ENCODE measurements at regions not wholly inside any gene's neighbourhood (a gene's known extent, or its start where the extent isn't known, plus 50 kb on each side); places are given as distances from the start of the nearest gene placed in this dataset.

DNA sequence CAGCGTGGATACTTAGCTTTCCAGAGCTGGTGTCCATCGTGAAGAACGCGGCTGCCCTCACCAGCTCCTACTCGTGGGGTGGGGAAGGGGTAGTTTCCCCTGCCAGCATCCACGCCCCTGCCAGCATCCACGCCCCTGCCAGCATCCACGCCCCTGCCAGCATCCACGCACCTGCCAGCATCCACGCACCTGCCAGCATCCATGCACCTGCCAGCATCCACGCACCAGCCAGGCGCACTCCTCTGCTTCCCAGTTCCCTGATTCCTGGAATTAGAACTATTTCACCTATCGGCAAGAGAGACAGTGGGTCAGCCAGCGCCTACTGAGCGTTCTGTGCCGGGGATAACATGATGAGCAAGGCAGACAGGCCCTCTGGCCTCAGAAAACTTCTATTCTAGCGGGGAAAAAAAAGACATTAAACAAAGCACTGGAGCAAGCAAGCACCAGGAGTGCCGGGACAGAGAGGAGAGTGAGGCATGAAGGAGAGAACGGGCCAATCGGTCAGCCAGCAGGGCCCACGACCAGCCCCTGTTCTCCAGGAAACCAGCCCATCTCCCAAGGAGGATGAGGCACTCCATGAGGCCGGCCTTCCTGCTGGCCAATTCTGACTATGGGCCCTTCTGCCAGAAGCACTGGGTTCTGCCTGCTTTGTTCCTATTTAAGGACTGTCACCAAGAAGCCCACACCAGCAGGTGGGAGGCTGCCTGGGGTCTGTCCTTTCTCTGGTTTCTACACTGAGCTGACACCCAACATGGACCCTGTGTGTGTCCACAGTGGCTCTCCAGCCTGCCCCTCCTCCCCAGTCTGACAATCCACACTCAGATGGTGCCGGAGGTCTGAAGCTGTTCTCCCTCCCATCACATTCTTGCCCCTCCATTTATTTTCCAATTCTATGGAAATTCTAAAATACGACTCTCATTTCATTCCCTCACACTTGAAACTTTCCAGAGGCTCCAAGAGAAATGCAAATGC lies 78.4 kb upstream of the SALL3 start:
- no peak for TF ChIP-seq EP300 (IDR thresholded peaks at IDR 0.05; ENCODE audit: low read depth)
- no peak for TF ChIP-seq CTCF (IDR thresholded peaks at IDR 0.05)
- no peak for TF ChIP-seq POLR2A (IDR thresholded peaks at IDR 0.05)
- TF ChIP-seq POLR2AphosphoS5 (IDR thresholded peaks at IDR 0.05), result no peak
- Histone ChIP-seq H3K4me3 (no peak overlapping the region), H3K9me3 (no peaks in the 10 kb centered on the region), H3K27me3 (no peaks in the 10 kb centered on the region), H3K27ac (no peak overlapping the region), H3K36me3 (no peaks in the 10 kb centered on the region), H3K4me1 (no peaks in the 10 kb centered on the region)
- no peak for DNase-seq
- intact Hi-C loops (cut with DNase I; ENCODE audit: low total_unique reads), result no loop called here
- 69 to 75% methylated on average over 8 to 24 of the region's 24 CpGs for WGBS, 2 donors (ENCODE audit: low coverage in 1 of 2)
- in situ Hi-C loops (cut with MboI; ENCODE audit: low pct_ligation_motif_present in 1 of 4, low pct_unique_long_range_greater_than_20kb in 1 of 4, low sequenced_read_pairs in 3 of 4), result loop anchor here in 1 of 4 donors (25.0 kb wide), 1 partner anchor 111 kb away; no protein-coding TSS in a partner anchor

- intact Hi-C loops (cut with DNase I; ENCODE audit: low total_unique reads) (no loop called here), in situ Hi-C loops (cut with MboI; ENCODE audit: low pct_ligation_motif_present in 1 of 4, low pct_unique_long_range_greater_than_20kb in 1 of 4, low sequenced_read_pairs in 3 of 4) (loop anchor here in 1 of 4 donors (25.0 kb wide), 1 partner anchor 110 kb away; no protein-coding TSS in a partner anchor)
- no peaks in the 10 kb centered on the region for H3K36me3 ChIP-seq
- no peaks in the 10 kb centered on the region for H3K27me3 ChIP-seq
- TF ChIP-seq POLR2A (IDR thresholded peaks at IDR 0.05) (no peak), EP300 (IDR thresholded peaks at IDR 0.05; ENCODE audit: low read depth) (no peak), POLR2AphosphoS5 (IDR thresholded peaks at IDR 0.05) (no peak), CTCF (IDR thresholded peaks at IDR 0.05) (no peak)
- H3K9me3 ChIP-seq, result no peaks in the 10 kb centered on the region
- H3K27ac ChIP-seq, result no peak overlapping the region
- no peak for DNase-seq
- no peaks in the 10 kb centered on the region for H3K4me1 ChIP-seq
- WGBS, 2 donors (ENCODE audit: low coverage in 1 of 2), result 73% methylated on average over 24 of the region's 24 CpGs; no CpG with 5 or more reads in 1 of the 2 donors
- H3K4me3 ChIP-seq, result no peak overlapping the region
These were observed 77.5 kb upstream of the SALL3 start for GRCh38 chr18:78901923-78902794.

DNA sequence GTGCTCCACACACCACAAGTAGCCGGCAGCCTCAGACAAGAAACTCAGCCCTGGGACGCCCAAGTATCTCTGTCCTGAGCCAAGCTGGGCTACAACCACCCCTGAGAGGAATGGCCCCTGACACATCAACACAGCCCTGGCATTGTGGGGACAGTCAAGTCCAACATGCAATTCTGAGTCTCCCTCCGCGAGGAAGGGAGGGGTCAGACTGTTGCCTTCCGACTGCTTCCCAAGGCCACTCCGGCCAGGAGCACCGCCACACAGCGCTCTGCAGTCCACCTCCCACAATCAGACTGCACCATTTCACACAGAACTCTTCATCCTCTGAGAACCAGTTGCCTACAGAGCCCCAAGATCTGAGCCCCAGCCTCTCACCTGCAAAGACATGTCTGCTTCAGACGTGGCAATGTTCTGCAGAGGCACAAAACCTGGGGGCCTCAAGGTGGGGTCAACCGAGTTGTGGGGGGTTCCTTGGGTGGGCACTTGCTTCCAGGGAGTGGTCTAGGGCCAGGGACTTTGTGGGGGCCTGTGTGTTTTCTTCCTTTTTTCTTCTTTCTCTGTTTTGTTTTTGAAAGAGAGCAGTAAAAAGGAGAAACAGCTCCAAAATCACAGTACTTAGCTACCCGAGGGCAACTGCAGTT lies 76.7 kb upstream of the SALL3 start:
- WGBS, 2 donors (ENCODE audit: low coverage in 1 of 2), result 30 to 65% methylated on average over 2 to 11 of the region's 11 CpGs
- TF ChIP-seq POLR2A (IDR thresholded peaks at IDR 0.05), result no peak
- no peak for TF ChIP-seq CTCF (IDR thresholded peaks at IDR 0.05)
- TF ChIP-seq POLR2AphosphoS5 (IDR thresholded peaks at IDR 0.05), result no peak
- TF ChIP-seq EP300 (IDR thresholded peaks at IDR 0.05; ENCODE audit: low read depth), result no peak
- no peaks in the 10 kb centered on the region for H3K36me3 ChIP-seq
- no peak for DNase-seq
- in situ Hi-C loops (cut with MboI; ENCODE audit: low pct_ligation_motif_present in 1 of 4, low pct_unique_long_range_greater_than_20kb in 1 of 4, low sequenced_read_pairs in 3 of 4) (loop anchor here in 1 of 4 donors (25.0 kb wide), 1 partner anchor 109 kb away; no protein-coding TSS in a partner anchor), intact Hi-C loops (cut with DNase I; ENCODE audit: low total_unique reads) (no loop called here)
- no peaks in the 10 kb centered on the region for H3K9me3 ChIP-seq
- no peaks in the 10 kb centered on the region for H3K27me3 ChIP-seq
- H3K27ac ChIP-seq, result no peak overlapping the region
- H3K4me1 ChIP-seq, result no peaks in the 10 kb centered on the region
- no peak overlapping the region for H3K4me3 ChIP-seq
